GM23248 (cell line): ENCODE measurements at regions not wholly inside any gene's neighbourhood (a gene's known extent, or its start where the extent isn't known, plus 50 kb on each side); places are given as distances from the start of the nearest gene placed in this dataset.

Source experiments
- DNase-seq: peaks from one replicate; pipeline ENCODE4 v3.0.0-alpha.2; 2015
- H2AFZ ChIP-seq: fragments of 200-600 bp; sonication (generic); 2 replicates; pipeline ENCODE4 v1.6.1; 2016; ENCODE audit warnings: antibody characterized with exemption
- H3F3A ChIP-seq: fragments of 200-600 bp; sonication (generic); 2 replicates; pipeline ENCODE4 v1.6.1; 2016; ENCODE audit warnings: mild to moderate bottlenecking, antibody characterized with exemption, mixed run types; ENCODE audit not compliant: insufficient read depth
- H3K27ac ChIP-seq: fragments of 200-600 bp; sonication (generic); 2 replicates; pipeline ENCODE4 v1.5.1; 2016; ENCODE audit warnings: mild to moderate bottlenecking
- H3K27me3 ChIP-seq: fragments of 200-600 bp; sonication (generic); replicated peaks from 2 replicates; pipeline ENCODE4 v1.6.1; 2016; ENCODE audit warnings: mild to moderate bottlenecking; ENCODE audit not compliant: insufficient read depth
- H3K36me3 ChIP-seq: fragments of 200-600 bp; sonication (generic); 2 replicates; pipeline ENCODE4 v1.6.1; 2016; ENCODE audit warnings: low read depth, mild to moderate bottlenecking
- H3K4me1 ChIP-seq: fragments of 200-600 bp; sonication (generic); 2 replicates; pipeline ENCODE4 v1.6.1; 2016; ENCODE audit warnings: mild to moderate bottlenecking; ENCODE audit not compliant: insufficient read depth
- H3K4me2 ChIP-seq: fragments of 200-600 bp; sonication (generic); one replicate; pipeline ENCODE4 v1.6.1; 2016; ENCODE audit warnings: mild to moderate bottlenecking; ENCODE audit not compliant: unreplicated experiment
- H3K4me3 ChIP-seq: fragments of 200-600 bp; sonication (generic); 2 replicates; pipeline ENCODE4 v1.5.1; 2016; ENCODE audit warnings: mild to moderate bottlenecking
- H3K79me2 ChIP-seq: fragments of 200-600 bp; sonication (generic); 2 replicates; pipeline ENCODE4 v1.6.1; 2016; ENCODE audit warnings: mild to moderate bottlenecking; ENCODE audit not compliant: insufficient read depth
- H3K9ac ChIP-seq: fragments of 200-600 bp; sonication (generic); 2 replicates; pipeline ENCODE4 v1.6.1; 2016; ENCODE audit warnings: mild to moderate bottlenecking
- H3K9me2 ChIP-seq: fragments of 200-600 bp; sonication (generic); 2 replicates; pipeline ENCODE4 v1.6.1; 2016; ENCODE audit warnings: mixed run types, mild to moderate bottlenecking, moderate library complexity; ENCODE audit not compliant: insufficient read depth
- H3K9me3 ChIP-seq: fragments of 200-600 bp; sonication (generic); one replicate; pipeline ENCODE4 v1.6.1; 2017; ENCODE audit warnings: low read depth
- H4K20me1 ChIP-seq: fragments of 200-600 bp; sonication (generic); 2 replicates; pipeline ENCODE4 v1.6.0; 2016; ENCODE audit not compliant: insufficient read depth
- EZH2 ChIP-seq: fragments of 200-600 bp; sonication (generic); IDR thresholded peaks from 2 replicates; pipeline ENCODE4 v1.6.1; 2018; ENCODE audit warnings: antibody characterized with exemption, mild to moderate bottlenecking; ENCODE audit not compliant: insufficient read depth, poor library complexity, severe bottlenecking
- EZH2phosphoT487 ChIP-seq: fragments of 200-600 bp; sonication (generic); IDR thresholded peaks from 2 replicates; pipeline ENCODE4 v1.6.1; 2018; ENCODE audit warnings: antibody characterized with exemption, moderate library complexity, mild to moderate bottlenecking, low read depth; ENCODE audit not compliant: insufficient read depth
- WGBS, 2 experiments: methylation state at CpG; one replicate each; pipeline ENCODE4 v1.1.6; 2015 to 2017; ENCODE audit warnings: low lambda C conversion rate in 2 of 2, low coverage in 1 of 2; ENCODE audit errors: missing lambda C conversion rate in 2 of 2; 5-methylcytosine and 5-hydroxymethylcytosine counted together
- in situ Hi-C: fragments of 300-500 bp; cut with MboI; formaldehyde crosslinking; loops from 2 replicates; pipeline ENCODE4 v1.15.0; 2020

DNA sequence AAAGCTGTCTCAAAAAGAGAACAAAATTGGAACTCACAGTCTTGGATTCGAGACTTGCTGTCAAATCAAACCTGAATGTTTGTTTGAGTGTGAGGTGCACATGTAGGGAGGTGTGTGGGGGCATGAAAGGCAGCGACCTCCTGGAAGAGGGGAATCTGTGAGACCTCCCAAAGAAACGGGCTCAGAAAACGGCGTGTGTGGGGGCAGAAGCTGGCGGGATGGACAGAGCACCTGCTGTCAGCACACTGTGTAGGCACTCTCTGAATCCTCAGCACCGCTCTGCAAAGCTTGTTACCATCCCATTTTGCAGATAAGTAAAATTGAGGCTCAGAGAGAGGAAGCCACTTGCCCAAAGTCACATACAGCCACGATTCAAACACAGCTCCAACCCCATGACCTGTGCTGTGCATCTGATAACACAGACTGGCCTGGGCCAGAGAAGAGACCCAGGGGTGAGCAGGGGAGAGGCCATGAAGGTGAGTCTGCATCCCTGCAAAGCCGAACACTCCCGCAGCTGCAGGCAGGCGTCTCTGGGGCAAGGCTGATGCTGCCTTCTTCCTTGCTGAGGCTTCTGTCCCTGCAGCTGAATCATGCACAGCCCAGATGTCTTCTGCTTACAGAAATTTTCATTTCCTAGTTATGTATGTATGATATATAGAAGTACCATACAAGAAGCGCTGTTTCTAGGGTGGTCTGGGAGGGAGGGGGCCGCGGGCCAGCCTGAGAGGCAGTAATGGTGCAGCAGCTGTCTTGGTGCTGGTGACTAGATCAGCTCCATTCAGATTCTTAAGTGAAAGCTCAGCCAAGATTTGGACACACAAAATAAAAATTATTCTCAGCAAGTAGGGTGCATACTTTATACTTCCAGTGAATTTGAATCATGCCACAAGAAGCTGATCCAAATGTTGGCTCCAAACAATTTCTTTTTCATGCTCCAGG is 67.3 kb upstream of the SHISAL1 start:
- Histone ChIP-seq H3F3A (no peaks in the 10 kb centered on the region), H3K27me3 (peaks cover 21% of the 10 kb centered on the region), H3K4me1 (no peaks in the 10 kb centered on the region), H3K9me2 (no peaks in the 10 kb centered on the region), H3K27ac (no peak overlapping the region), H3K4me3 (no peak overlapping the region), H3K9ac (no peak overlapping the region), H3K9me3 (no peaks in the 10 kb centered on the region), H3K79me2 (no peaks in the 10 kb centered on the region), H3K36me3 (no peaks in the 10 kb centered on the region), H2AFZ (no peak overlapping the region), H4K20me1 (no peaks in the 10 kb centered on the region), H3K4me2 (no peak overlapping the region)
- in situ Hi-C loops, result no loop called here
- TF ChIP-seq EZH2 (no peak), EZH2phosphoT487 (no peak)
- DNase-seq, result peak; percentile 15
- WGBS, 2 experiments, result 65 to 67% methylated on average over 14 of the region's 14 CpGs

DNA sequence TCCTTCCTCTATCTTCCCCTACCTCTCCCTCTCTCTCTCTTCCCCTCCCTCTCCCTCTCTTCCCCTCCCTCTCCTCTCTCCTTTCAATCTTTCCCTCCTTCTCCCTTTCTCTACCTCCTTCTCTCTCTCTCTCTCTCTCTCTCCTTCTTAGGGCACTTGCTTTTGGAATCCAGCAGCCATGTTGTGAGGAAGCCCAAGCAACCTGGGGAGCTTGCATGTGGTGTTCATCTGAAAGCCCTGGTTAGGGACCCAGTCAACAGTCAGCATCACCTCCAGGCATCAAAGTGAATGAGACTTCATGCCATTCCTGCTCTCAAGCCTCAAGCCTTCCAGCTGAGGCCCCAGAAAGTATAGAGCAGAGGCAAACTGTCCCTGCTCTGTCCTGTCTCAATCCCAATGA is 65.6 kb upstream of the SHISAL1 start:
- no peaks in the 10 kb centered on the region for H3K36me3 ChIP-seq
- no peak overlapping the region for H3K27ac ChIP-seq
- H3K27me3 ChIP-seq, result peaks cover 12% of the 10 kb centered on the region
- in situ Hi-C loops, result no loop called here
- H3K9ac ChIP-seq, result no peak overlapping the region
- no peak overlapping the region for H3K4me2 ChIP-seq
- H3K9me3 ChIP-seq, result no peaks in the 10 kb centered on the region
- TF ChIP-seq EZH2, result no peak
- no peak for TF ChIP-seq EZH2phosphoT487
- no peaks in the 10 kb centered on the region for H4K20me1 ChIP-seq
- H3F3A ChIP-seq, result no peaks in the 10 kb centered on the region
- no peak overlapping the region for H2AFZ ChIP-seq
- no peak for DNase-seq
- no peaks in the 10 kb centered on the region for H3K4me1 ChIP-seq
- no peaks in the 10 kb centered on the region for H3K9me2 ChIP-seq
- H3K4me3 ChIP-seq, result no peak overlapping the region
- no peaks in the 10 kb centered on the region for H3K79me2 ChIP-seq

DNA sequence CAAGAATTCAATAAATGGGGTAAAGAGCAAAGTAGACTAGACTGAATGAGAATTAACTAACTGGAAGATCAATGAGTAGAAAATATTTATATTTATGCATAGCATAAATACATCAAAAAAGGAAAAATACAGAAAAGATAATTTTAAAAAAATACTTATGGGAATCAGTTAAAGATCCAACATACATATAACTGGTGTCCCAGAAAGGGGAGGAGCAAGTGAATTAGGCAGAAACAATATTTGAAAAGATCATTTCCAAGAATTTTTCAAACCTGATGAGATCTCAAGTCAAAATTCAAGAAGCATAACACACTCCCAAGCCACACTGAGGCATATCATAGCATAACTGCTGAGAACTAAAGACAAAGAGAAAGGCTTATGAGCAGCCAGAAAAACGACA is 62.7 kb upstream of the SHISAL1 start:
- H3K36me3 ChIP-seq, result no peaks in the 10 kb centered on the region
- no peaks in the 10 kb centered on the region for H3K79me2 ChIP-seq
- no peaks in the 10 kb centered on the region for H3K9me2 ChIP-seq
- H3K4me1 ChIP-seq, result no peaks in the 10 kb centered on the region
- no peak overlapping the region for H3K4me3 ChIP-seq
- H3K4me2 ChIP-seq, result no peak overlapping the region
- no peaks in the 10 kb centered on the region for H3K9me3 ChIP-seq
- H3K9ac ChIP-seq, result no peak overlapping the region
- H3F3A ChIP-seq, result no peaks in the 10 kb centered on the region
- H3K27ac ChIP-seq, result no peak overlapping the region
- H4K20me1 ChIP-seq, result no peaks in the 10 kb centered on the region
- H3K27me3 ChIP-seq, result peaks cover 11% of the 10 kb centered on the region
- no peak for TF ChIP-seq EZH2
- TF ChIP-seq EZH2phosphoT487, result no peak
- DNase-seq, result peak; percentile 45
- H2AFZ ChIP-seq, result no peak overlapping the region
- in situ Hi-C loops, result no loop called here
- WGBS, 2 experiments, result 6 to 20% methylated on average over 1 of the region's 1 CpG

DNA sequence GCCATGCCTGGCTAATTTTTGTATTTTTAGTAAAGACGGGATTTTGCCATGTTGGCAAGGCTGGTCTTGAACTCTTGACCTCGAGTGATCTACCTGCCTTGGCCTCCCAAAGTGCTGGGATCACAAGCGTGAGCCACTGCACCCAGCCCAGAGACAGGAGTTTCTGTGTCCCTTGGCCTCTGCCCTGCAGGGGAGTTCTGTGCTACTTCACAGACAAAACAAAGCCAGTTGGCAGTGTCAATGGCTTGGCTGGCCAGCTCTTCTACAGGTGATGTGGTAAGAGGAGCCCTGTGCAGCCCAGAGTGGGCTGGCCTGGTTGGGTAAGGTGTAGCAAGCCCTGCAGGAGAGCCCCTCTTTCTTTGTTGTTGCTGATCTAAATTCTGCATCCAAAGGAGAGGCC is 60.5 kb upstream of the SHISAL1 start:
- H3K9ac ChIP-seq, result no peak overlapping the region
- H2AFZ ChIP-seq, result no peak overlapping the region
- H3K9me2 ChIP-seq, result no peaks in the 10 kb centered on the region
- H3K79me2 ChIP-seq, result no peaks in the 10 kb centered on the region
- no peak overlapping the region for H3K27ac ChIP-seq
- TF ChIP-seq EZH2 (no peak), EZH2phosphoT487 (no peak)
- WGBS, 2 experiments, result 49 to 50% methylated on average over 3 of the region's 3 CpGs
- no peak overlapping the region for H3K4me3 ChIP-seq
- no peaks in the 10 kb centered on the region for H3F3A ChIP-seq
- DNase-seq, result no peak
- no peak overlapping the region for H3K4me2 ChIP-seq
- H3K36me3 ChIP-seq, result no peaks in the 10 kb centered on the region
- H4K20me1 ChIP-seq, result no peaks in the 10 kb centered on the region
- in situ Hi-C loops, result no loop called here
- H3K4me1 ChIP-seq, result no peaks in the 10 kb centered on the region
- H3K9me3 ChIP-seq, result no peaks in the 10 kb centered on the region
- H3K27me3 ChIP-seq, result no peaks in the 10 kb centered on the region

DNA sequence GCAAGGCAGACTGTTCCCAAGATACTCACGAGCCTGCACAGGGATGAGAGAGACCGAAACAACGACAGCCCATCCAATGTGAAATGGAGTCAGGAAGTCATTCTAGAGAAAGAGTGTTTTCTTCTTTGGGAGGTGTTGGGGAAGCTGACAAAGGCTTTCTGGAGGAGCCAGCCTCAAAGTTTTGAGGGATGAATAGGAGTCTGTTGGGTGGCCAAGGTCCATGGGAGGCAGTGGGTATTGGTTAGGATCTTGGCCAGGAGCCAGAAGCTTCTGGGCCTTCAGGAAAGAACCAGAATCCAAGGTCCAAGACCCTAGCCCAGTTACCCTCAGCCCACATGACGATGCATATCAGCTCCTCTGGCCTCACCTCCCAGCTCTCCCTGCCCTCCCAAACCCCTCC is 59.9 kb upstream of the SHISAL1 start:
- Histone ChIP-seq H3K36me3 (no peaks in the 10 kb centered on the region), H3K27me3 (no peaks in the 10 kb centered on the region), H3K9me2 (no peaks in the 10 kb centered on the region), H2AFZ (no peak overlapping the region), H3K9ac (no peak overlapping the region), H3K4me1 (no peaks in the 10 kb centered on the region), H3K27ac (no peak overlapping the region), H3K9me3 (no peaks in the 10 kb centered on the region), H3F3A (no peaks in the 10 kb centered on the region), H3K4me3 (no peak overlapping the region), H3K4me2 (no peak overlapping the region), H3K79me2 (no peaks in the 10 kb centered on the region), H4K20me1 (no peaks in the 10 kb centered on the region)
- in situ Hi-C loops, result no loop called here
- WGBS, 2 experiments, result 56 to 60% methylated on average over 4 of the region's 4 CpGs
- no peak for DNase-seq
- no peak for TF ChIP-seq EZH2
- no peak for TF ChIP-seq EZH2phosphoT487
